Esophagus squamous epithelium (tissue), 5 donors: ENCODE measurements at regions not wholly inside any gene's neighbourhood (a gene's known extent, or its start where the extent isn't known, plus 50 kb on each side); places are given as distances from the start of the nearest gene placed in this dataset.
"Not testable (repeated sequence)": the region's sequence is repeated elsewhere in the genome, so short reads cannot be mapped to it uniquely, and the experiment has no call there.

Source experiments
- DNase-seq: peaks from one replicate; lab custom pipeline; 2025; lab: John Stamatoyannopoulos, UW
- H3K27ac ChIP-seq, 4 donors: fragments of 200-600 bp; sonication (generic); one replicate each; pipeline ENCODE4 v1.5.1; 2016 to 2019; ENCODE audit warnings: mild to moderate bottlenecking in 1 of 4
- H3K27me3 ChIP-seq, 4 donors: fragments of 200-600 bp; sonication (generic); 1 replicate in 3 of 4; 2 replicates in 1 of 4; pipeline versions ENCODE4 v1.5.1 to v1.6.0; 2017 to 2021; ENCODE audit warnings: antibody characterized with exemption in 1 of 4
- H3K36me3 ChIP-seq, 3 donors: fragments of 200-600 bp; sonication (generic); one replicate each; pipeline ENCODE4 v1.5.1; 2016 to 2019
- H3K4me1 ChIP-seq, 3 donors: fragments of 200-600 bp; sonication (generic); one replicate each; pipeline ENCODE4 v1.5.1; 2017 to 2019
- H3K4me3 ChIP-seq, 4 donors: fragments of 200-600 bp; sonication (generic); 1 replicate in 3 of 4; 2 replicates in 1 of 4; pipeline ENCODE4 v1.5.1; 2016 to 2019; ENCODE audit warnings: mild to moderate bottlenecking in 2 of 4, moderate library complexity in 1 of 4
- H3K9me3 ChIP-seq, 3 donors: fragments of 200-600 bp; sonication (generic); one replicate each; pipeline ENCODE4 v1.5.1; 2016 to 2019
- POLR2A ChIP-seq, 4 donors: fragments of 450-650 bp; IDR thresholded peaks; one replicate each; pipeline ENCODE4 v1.6.1; 2017; ENCODE audit warnings: antibody characterized with exemption in 4 of 4, mild to moderate bottlenecking in 4 of 4, moderate library complexity in 3 of 4
- WGBS, 2 donors: methylation state at CpG; one replicate each; pipeline ENCODE4 v1.1.5; 2018; 5-methylcytosine and 5-hydroxymethylcytosine counted together
- intact Hi-C: fragments of 100-400 bp; cut with DNase I; formaldehyde crosslinking; loops from one replicate; pipeline ENCODE4 v1.15.0; 2022
- TF ChIP-seq, protein P1 (sequence below), 6 experiments: fragments of 450-650 bp in 4 of 6; fragments of 200-600 bp in 2 of 6; sonication (generic) in 2 of 6; IDR thresholded peaks; one replicate each; pipeline ENCODE4 v1.5.1; 2016 to 2019; ENCODE audit warnings: antibody characterized with exemption in 6 of 6, mild to moderate bottlenecking in 4 of 6, moderate library complexity in 4 of 6
- donor health status: DM: yes; HTN: yes; CAD: no.

DNA sequence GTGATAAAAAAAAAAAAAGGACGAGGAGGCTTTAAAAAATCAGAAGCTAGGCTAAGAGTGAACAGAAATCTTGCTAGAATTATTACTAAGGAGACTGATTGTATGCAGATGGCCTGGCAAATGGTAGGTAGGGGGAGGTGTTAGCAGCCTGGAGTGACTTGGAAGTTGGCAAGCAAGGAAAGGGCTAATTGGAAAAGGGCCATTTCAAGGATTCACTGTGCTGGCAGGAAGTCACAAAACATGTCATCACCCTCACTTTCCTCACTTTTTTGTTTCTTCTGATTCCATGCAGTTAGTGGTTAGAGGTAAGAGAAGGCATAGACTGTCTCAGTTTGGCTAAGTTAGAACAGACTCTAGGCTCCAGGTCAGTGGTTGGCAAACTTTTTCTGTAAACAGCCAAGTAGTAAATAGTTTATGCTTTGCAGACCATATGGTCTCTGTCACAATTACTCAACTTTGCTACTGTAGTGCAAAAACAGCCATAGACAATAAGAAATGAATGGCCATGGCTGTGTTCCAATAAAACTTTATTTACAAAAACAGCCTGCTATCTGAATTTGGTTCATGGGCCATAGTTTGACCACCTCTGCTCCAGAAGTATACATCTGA, 646.5 kb upstream of the ACTRT1 start:
- WGBS, 2 donors: 8 to 46% methylated on average over 1 of the region's 1 CpG
- H3K27me3 ChIP-seq: no peaks in the 10 kb centered on the region
- no peak overlapping the region for H3K4me3 ChIP-seq
- DNase-seq: no peak
- no peaks in the 10 kb centered on the region for H3K4me1 ChIP-seq
- no peak for TF ChIP-seq POLR2A (IDR thresholded peaks at IDR 0.05)
- TF ChIP-seq, protein P1, sequence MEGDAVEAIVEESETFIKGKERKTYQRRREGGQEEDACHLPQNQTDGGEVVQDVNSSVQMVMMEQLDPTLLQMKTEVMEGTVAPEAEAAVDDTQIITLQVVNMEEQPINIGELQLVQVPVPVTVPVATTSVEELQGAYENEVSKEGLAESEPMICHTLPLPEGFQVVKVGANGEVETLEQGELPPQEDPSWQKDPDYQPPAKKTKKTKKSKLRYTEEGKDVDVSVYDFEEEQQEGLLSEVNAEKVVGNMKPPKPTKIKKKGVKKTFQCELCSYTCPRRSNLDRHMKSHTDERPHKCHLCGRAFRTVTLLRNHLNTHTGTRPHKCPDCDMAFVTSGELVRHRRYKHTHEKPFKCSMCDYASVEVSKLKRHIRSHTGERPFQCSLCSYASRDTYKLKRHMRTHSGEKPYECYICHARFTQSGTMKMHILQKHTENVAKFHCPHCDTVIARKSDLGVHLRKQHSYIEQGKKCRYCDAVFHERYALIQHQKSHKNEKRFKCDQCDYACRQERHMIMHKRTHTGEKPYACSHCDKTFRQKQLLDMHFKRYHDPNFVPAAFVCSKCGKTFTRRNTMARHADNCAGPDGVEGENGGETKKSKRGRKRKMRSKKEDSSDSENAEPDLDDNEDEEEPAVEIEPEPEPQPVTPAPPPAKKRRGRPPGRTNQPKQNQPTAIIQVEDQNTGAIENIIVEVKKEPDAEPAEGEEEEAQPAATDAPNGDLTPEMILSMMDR (IDR thresholded peaks at IDR 0.05): no peak
- no peaks in the 10 kb centered on the region for H3K9me3 ChIP-seq
- intact Hi-C loops: no loop called here
- H3K36me3 ChIP-seq: no peaks in the 10 kb centered on the region
- H3K27ac ChIP-seq: no peak overlapping the region

DNA sequence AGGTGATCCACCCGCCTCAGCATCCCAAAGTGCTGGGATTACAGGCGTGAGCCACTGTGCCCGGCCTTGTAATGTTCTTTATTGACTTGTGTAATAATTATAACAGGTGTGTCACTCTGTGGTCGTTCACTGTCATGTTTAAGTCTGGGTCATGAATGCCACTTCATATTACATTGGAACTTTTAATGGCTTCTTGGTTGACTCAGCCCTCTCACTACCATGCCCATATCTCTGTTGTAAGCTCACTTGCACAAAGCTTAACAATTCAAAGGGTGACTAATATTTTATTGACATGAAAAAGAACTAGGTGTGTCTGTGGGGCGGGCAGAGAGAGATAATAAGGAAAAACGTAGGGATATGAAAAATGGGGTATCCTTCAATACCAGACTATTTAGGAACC, 639.7 kb upstream of the ACTRT1 start:
- TF ChIP-seq, protein P1 (IDR thresholded peaks at IDR 0.05): no peak
- no peak for TF ChIP-seq POLR2A (IDR thresholded peaks at IDR 0.05)
- WGBS, 2 donors: 49 to 70% methylated on average over 3 to 6 of the region's 6 CpGs
- Histone ChIP-seq H3K4me3 (no peak overlapping the region), H3K4me1 (no peaks in the 10 kb centered on the region), H3K27me3 (no peaks in the 10 kb centered on the region), H3K27ac (no peak overlapping the region), H3K9me3 (no peaks in the 10 kb centered on the region), H3K36me3 (no peaks in the 10 kb centered on the region)
- intact Hi-C loops: no loop called here
- no peak for DNase-seq

DNA sequence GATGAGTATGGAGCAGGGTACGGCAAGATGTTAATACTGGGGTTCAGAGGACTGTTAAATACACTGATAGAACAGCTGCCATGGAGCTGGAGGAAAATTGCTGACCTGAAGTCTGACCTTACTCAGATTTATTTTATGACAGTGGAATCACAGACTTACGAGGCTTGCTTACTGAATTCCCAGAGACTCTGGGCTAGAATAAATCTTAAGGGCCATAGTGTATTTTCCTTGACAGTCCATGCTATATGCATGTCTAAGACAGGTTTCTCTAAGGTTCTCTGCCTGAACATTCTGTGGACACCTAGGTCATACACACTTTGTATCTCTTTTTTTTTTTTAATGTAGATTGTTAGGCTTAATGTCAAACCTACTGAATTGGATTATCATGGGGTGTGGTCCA, 633.2 kb upstream of the ACTRT1 start:
- H3K4me1 ChIP-seq: no peaks in the 10 kb centered on the region
- intact Hi-C loops: no loop called here
- H3K9me3 ChIP-seq: no peaks in the 10 kb centered on the region
- H3K27me3 ChIP-seq: no peaks in the 10 kb centered on the region
- H3K27ac ChIP-seq: no peak overlapping the region
- no peak overlapping the region for H3K4me3 ChIP-seq
- DNase-seq: no peak
- H3K36me3 ChIP-seq: no peaks in the 10 kb centered on the region
- 64 to 67% methylated on average over 1 to 2 of the region's 2 CpGs for WGBS, 2 donors
- TF ChIP-seq, protein P1 (IDR thresholded peaks at IDR 0.05): no peak

DNA sequence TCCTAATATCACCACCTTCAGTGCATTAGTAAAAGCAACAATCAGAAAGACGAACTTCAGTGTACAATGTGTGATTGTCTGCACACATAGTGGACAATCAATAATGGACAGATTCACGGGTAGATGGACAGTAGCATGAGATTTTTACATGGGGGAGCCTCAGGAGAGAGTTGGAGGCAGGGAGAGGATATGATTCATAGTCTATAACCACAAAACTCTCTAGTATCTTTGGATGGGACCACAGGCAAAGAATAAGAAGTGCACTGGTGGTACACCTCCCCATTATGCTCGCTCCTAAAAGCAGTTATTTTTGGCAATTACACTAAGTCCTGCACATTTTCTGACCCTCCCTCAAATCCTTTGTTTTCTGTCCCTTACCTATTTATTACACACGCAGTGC, 624.4 kb upstream of the ACTRT1 start:
- no peak for TF ChIP-seq POLR2A (IDR thresholded peaks at IDR 0.05)
- TF ChIP-seq, protein P1 (IDR thresholded peaks at IDR 0.05): no peak
- no peak for DNase-seq
- no peaks in the 10 kb centered on the region for H3K9me3 ChIP-seq
- H3K27me3 ChIP-seq: no peaks in the 10 kb centered on the region
- H3K4me1 ChIP-seq: no peaks in the 10 kb centered on the region
- no peak overlapping the region for H3K4me3 ChIP-seq
- H3K27ac ChIP-seq: no peak overlapping the region
- H3K36me3 ChIP-seq: no peaks in the 10 kb centered on the region
- intact Hi-C loops: no loop called here
- 53 to 74% methylated on average over 4 of the region's 4 CpGs for WGBS, 2 donors

- intact Hi-C loops, H3K4me3 ChIP-seq, H3K9me3 ChIP-seq, DNase-seq, H3K27ac ChIP-seq, H3K36me3 ChIP-seq, H3K27me3 ChIP-seq, H3K4me1 ChIP-seq: not testable (repeated sequence)
- no CpG with 5 or more reads among the region's 9 CpGs for WGBS, 2 donors
Measured at GRCh38 chrX:128674326-128675086, 622.3 kb upstream of the ACTRT1 start.
